NCI-H128 (cell line): ENCODE measurements at regions not wholly inside any gene's neighbourhood (a gene's known extent, or its start where the extent isn't known, plus 50 kb on each side); places are given as distances from the start of the nearest gene placed in this dataset.

Experiments
- DNase-seq: peaks from one replicate; lab custom pipeline; 2025; ENCODE audit not compliant: unreplicated experiment; lab: John Stamatoyannopoulos, UW

GRCh38 chr12:41897593-41897992 lies 247.1 kb downstream of the GXYLT1 start:
- DNase-seq = no peak

- DNase-seq = no peak
Measured at GRCh38 chr12:41893491-41893890, 251.2 kb downstream of the GXYLT1 start.

GRCh38 chr12:41892302-41892701 lies 252.4 kb downstream of the GXYLT1 start:
- no peak for DNase-seq

GRCh38 chr12:41891226-41891625 lies 253.4 kb downstream of the GXYLT1 start:
- DNase-seq = no peak

- DNase-seq = no peak
Measured at GRCh38 chr12:41888285-41888684, 256.4 kb downstream of the GXYLT1 start.

GRCh38 chr12:41881891-41882805 lies 262.5 kb downstream of the GXYLT1 start:
- DNase-seq = no peak

- no peak for DNase-seq
Measured at GRCh38 chr12:41869432-41869831, 275.2 kb downstream of the GXYLT1 start.

GRCh38 chr12:41866878-41867430 lies 277.7 kb downstream of the GXYLT1 start:
- no peak for DNase-seq

GRCh38 chr12:41856228-41856627 lies 288.4 kb downstream of the GXYLT1 start:
- DNase-seq = no peak

GRCh38 chr12:41850046-41850445 lies 294.6 kb downstream of the GXYLT1 start:
- no peak for DNase-seq

- no peak for DNase-seq
Measured at GRCh38 chr12:41846718-41847117, 298.0 kb downstream of the GXYLT1 start.

GRCh38 chr12:41836416-41836815 lies 308.3 kb downstream of the GXYLT1 start:
- DNase-seq = no peak

- no peak for DNase-seq
Measured at GRCh38 chr12:41835556-41835955, 309.1 kb downstream of the GXYLT1 start.

- no peak for DNase-seq
Measured at GRCh38 chr12:41819948-41820347, 324.7 kb downstream of the GXYLT1 start.

GRCh38 chr12:41804026-41804425 lies 340.6 kb downstream of the GXYLT1 start:
- DNase-seq = no peak

- DNase-seq = no peak
Measured at GRCh38 chr12:41802803-41803202, 341.9 kb downstream of the GXYLT1 start.

- no peak for DNase-seq
Measured at GRCh38 chr12:41801261-41801660, 343.4 kb downstream of the GXYLT1 start.

GRCh38 chr12:41799671-41800070 lies 345.0 kb downstream of the GXYLT1 start:
- no peak for DNase-seq

- no peak for DNase-seq
Measured at GRCh38 chr12:41795910-41796309, 348.8 kb downstream of the GXYLT1 start.

GRCh38 chr12:41795051-41795600 lies 349.5 kb downstream of the GXYLT1 start:
- no peak for DNase-seq

GRCh38 chr12:41794336-41794735 lies 350.3 kb downstream of the GXYLT1 start:
- DNase-seq = no peak

- DNase-seq = no peak
Measured at GRCh38 chr12:41784957-41785356, 359.7 kb downstream of the GXYLT1 start.
